GM18519 (cell line): ENCODE measurements at regions not wholly inside any gene's neighbourhood (a gene's known extent, or its start where the extent isn't known, plus 50 kb on each side); places are given as distances from the start of the nearest gene placed in this dataset.

Experiments used
- ATAC-seq: cut with Tn5 transposase; IDR thresholded peaks from one replicate; pipeline ENCODE4 v1.9.1; 2021; ENCODE audit warnings: mild to moderate bottlenecking, moderate library complexity; ENCODE audit not compliant: unreplicated experiment, low FRiP score

DNA sequence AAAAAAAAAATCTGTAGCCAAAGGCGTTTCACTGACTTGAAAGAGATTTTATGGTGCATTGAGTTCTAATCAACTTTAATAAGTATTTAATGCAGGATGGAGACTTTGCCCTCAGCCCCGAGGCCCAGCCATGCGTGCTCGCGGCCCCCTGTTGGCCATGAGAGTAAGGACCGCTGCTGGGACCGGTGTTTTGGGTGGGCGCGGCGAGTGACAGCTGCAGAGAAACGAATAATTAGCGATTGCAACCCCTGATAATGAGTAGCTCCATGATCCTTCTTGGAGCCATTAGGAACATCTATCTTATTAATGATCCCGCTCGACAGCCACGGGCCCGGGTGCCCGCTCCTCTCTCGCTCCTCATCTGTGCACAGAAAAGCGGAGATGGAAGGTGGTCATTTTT, 347.4 kb downstream of the RPS24 start:
- no peak for ATAC-seq

DNA sequence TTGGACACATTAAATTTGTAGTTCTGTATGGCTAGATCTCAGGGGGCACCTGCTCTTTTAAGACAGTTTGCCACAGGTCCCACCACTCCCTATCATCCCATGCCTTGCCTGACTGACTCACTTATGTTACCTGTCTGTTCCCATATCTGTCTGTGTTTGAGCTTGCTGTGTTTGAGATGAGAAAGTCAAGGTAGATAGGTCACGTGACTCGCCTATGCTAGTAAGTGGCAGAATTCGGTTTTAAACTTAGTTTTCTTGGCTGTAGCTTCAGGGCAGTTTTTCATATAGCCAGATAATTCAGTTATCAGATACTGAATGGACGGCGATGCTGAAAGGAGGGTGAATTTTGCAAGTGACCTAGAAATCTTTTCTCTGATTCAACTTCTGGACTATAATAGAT, 348.4 kb downstream of the RPS24 start:
- ATAC-seq: no peak

DNA sequence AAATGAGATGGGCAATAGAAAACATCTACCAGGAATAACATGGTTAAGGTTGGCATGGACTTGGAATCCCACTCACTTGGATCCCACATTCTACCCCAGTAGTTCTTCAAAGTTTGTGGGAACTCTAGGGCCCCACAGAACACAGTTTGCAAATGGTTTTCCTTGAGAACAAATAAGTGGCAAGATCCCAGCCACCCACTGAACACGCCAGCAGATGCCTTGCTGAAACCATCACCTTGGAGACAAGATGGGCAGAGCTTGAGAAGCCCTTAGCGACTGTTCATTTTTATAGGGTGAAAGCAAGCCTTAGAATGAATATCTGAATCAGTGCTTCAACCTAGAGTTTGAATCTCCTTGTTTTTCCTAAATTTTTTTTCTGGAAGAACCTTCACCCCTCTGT, 349.1 kb downstream of the RPS24 start:
- ATAC-seq: no peak

DNA sequence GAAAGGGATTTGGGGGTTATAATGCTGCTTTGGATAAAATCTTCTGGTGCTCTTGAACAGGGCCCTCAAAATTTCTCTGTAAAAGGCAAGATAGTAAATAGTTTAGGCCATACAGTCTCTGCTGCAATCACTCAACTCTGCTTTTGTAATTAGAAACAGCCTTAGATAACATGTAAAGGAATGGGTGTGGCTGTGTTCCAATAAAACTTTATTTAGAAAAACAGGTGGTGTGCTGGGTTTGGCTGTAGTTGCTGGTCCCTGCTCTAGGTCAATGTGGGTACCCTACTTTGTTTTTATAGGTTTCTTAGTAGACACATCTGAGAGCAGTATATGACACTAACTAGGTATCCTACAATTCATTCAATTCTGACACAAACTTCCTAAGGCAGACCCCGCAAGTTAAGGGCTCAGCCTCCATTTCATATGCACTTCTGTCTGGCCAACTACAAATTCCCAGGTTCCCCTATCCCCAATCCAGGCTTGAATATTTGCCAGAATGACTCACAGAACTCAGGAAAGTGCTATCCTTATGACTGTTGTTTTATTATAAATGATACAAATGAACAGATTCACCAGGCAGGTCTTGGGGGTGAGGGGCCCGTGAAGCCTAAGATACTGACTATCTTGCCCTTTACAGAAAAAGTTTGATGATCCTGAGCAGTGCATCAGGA, 349.9 kb downstream of the RPS24 start:
- ATAC-seq: no peak

DNA sequence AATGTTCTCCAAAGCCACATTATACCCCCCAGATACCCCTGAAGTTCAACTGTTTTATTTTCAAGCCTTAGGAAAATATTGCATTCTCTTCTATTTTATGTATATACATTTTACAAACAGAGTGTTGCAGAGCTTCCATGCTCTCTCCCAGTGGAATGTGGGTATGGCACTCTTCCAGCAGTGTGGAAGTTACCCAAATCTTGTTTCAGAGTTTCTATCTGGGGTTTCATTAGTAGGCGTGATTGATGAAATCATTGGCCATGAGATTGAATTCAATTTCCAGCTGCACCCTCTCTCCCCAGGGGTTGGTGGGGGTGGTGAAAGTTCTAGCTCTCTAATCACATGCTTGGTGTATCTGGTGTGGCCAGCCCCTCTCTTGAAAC, 350.4 kb downstream of the RPS24 start:
- no peak for ATAC-seq

DNA sequence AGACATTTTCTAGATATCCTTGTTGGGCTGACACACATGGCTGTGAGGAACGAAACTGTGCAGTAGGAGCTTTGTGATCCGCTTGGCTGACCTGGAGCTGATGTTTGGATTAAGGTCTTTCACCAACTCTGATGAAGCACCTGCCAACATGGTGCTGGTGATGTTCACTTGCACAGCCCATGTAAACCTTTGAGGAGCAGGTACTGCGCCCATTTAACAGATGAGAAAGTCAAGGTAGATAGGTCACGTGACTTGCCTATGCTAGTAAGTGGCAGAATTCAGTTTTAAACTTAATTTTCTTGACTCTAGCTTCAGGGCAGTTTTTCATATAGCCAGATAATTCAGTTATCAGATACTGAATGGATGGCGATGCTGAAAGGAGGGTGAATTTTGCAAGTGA, 351.9 kb downstream of the RPS24 start:
- no peak for ATAC-seq

DNA sequence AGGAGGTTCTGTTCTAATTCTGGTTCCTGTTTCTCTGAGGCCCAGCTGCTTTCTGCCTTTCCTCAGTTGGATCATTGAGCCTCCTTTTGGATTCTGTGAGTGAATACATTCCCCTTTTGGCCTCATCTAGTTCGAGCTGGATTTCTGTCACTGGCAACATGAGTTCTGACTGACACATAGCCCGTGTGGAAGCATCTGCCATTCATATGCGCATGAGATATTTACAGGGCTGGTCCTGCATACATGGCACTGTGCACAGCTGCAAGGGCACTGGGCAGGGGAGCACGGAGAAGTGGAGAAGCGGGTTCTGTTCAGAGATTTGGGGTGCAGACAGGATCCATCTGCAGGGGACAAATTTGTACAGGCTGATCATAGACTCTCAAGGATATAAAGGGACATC, 352.8 kb downstream of the RPS24 start:
- no peak for ATAC-seq

DNA sequence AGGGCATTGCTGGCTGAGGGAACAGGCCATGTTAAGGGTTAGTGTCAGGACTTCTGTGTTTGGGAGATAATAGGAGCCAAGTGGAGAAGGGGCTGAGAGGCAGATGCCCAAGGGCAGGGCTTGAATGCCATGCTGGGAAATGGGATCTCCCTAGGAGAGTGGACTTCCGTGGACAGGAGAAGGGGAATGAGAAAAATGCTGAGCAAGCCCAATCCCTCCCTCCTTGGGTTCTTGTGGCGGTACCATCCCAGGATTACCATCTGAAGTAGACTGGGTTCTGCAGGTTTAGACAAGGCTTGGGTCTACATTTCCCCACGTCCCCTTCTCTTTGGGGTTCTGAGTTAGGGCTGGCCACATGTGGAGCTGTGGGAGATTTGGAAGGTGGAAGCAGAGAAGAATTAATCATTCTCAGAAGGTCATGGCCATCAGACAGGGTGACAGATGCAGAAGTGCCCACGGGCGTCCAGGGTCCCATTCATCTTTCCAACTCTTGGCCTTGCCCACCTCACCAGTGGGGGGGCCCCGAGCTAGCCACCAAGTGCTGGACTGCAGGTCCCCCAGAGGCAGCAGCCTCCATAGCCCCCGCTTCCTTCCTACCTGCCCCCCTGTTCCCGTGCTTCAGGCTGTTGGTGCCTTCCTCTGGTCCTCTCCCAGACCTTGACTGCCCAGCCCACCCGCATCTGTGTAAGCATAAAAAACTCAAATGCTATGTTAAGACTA, 354.8 kb downstream of the RPS24 start:
- ATAC-seq: no peak

DNA sequence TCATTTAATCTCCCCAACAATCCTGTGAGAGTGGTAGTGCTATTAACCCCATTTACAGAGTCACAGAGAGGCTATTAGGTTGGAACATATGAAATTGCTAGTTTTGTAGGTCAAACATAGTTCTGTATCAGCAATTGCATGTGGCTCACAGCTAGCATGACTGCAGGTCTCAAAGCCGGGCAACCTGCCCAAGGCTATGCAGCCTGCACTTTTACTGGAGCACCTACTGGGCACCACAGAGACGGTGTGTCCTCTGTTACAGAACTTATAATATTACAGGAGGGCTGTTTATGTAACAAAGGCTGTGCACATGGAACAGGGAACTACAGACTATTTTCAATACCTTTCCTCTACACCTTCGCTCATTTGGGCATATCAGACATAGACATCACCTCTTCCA, 355.8 kb downstream of the RPS24 start:
- ATAC-seq: no peak

DNA sequence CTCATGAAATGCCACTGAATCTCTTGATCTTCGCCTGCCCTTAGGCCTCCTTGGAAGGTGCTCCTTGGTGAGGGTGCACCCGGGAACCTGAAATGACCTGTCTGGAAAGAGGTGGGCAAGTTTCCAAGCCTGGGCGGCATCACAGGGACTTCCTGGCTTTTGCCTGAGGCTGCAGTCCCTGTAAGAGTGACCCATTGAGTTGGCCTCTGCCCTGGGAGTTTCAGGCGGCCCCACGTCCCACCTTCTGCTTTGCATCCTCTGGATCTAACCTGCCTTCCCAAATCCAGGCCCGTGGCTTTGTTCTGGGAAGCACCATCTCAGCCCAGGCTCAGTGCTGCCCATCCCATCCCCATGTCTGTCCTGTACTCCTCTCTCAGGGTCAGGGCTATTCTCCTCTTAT, 356.4 kb downstream of the RPS24 start:
- no peak for ATAC-seq

DNA sequence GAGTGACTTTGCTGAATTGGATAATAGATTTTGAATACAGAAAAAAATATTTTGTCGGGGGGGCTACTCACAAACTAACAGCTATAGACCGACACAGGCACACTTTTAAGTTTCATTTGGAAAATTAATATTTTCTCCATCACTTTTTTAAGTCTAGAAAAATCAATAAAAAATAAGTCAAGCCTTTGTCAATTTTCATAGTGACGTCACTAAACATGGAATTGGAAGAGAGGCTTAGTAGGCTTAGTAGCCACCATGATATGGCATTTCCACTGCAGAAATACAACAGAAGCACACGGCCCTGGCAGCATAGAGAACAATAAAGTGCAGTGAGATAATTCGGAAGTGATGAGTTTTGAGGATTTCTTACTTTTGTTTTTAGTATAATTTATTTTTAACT, 357.2 kb downstream of the RPS24 start:
- ATAC-seq: no peak

DNA sequence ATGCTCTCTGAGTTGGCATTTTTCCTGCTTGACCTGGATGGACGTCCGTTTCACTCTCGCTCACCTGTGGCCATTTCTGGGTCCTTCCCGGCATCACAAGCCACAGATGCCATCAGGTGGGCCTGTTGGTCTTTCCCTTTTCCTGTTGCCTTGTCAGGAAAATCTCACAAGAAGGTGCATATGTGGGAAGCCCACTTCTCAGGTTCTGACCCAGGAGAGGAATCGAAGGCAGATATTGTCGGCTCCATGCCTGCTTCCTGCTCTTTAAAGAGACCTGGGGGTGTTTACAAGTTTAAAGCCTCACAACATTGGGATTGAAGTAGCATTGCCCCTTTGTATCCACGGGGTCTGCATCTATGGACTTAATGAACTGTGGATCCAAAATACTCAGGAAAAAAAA, 357.9 kb downstream of the RPS24 start:
- no peak for ATAC-seq

DNA sequence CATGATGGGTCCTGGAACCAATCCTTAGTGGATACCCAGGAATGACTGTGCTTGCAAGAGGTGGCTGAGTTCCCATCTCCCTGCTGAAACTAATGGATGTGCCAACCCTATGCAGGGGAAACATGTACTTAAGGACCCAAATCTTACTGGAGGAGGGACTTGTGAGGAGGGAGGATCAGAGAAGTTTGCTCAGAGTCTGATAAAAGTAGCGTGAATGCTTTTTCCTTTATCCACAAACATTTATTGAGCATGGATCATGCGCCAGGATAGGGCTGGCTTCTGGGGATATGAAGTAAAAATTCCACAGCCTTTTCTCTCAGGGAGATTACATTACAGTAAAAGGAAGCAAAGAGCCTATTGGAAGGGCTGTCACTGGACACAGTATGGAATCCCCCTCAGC, 358.5 kb downstream of the RPS24 start:
- ATAC-seq: no peak

DNA sequence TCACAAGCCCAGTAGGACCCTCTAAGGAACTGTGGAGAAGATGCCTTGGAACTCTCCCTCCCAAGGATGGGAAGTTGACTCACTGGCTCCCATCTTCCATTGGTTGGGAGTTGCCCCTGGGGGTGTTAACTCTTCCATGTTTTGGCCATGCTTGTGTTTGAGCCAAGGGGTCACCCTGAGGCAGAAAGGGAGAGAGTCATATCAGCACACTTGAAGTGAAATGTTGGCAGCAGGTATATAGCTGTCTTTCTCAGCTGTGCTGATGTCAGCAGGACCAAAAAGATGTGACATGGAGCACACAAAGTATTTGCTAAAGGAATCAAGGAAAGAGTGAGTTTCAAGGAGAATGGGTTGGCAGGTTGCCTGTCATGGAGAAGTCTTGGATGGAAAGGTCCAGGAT, 359.4 kb downstream of the RPS24 start:
- ATAC-seq: no peak

DNA sequence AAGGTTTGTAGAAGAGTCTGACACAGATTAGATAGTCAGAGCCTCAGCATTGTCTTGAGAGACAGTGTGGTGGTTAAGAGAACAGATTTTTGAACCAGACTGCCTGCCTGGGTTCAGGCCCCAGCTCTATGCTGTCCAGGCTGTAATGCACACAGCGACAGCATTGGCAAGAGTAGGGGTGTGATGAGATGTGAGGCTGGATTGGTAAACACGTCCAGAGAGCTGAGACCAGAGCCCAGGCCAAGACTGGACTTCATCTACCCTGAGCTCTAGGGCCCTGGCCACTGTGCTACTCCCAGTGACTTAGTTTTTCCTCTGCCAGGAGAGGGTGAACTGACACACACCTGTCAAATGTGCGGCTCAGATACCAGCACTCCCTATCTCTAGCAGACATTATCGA, 360.4 kb downstream of the RPS24 start:
- ATAC-seq: no peak

DNA sequence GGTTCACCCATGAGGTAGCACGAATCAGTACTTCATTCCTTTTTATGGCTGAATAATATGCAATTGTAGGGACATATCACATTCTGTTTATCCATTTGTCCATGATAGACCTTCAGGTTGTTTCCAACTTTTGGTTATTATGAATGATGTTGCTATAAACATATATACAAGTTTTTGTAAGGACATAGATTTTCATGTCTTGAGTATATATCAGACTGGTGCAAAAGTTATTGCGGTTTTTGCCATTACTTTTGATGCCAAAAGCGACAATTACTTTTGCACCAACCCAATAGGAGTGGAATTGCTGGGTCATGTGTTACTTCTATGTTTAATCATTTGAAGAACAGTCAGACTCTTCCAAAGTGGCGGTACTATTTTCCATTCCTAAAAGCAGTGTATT, 361.5 kb downstream of the RPS24 start:
- ATAC-seq: no peak

DNA sequence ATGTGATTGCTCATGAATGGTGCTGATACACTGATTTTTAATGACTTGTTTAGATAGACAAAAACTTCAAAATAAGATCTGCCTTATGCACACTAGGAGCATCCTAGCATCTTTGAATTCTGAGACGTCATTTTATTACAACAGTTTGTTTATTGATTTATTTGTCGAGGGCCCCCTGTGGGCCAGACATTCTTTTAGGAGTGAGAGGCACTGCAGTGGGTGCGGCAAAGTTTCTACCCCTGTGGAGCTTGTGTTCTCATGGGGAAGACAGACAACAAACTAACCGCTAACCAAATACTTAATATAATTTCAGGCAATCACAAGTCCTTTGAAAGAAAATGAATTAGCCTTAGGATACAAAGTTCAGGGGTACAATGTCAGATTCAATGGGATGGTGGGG, 363.1 kb downstream of the RPS24 start:
- no peak for ATAC-seq

DNA sequence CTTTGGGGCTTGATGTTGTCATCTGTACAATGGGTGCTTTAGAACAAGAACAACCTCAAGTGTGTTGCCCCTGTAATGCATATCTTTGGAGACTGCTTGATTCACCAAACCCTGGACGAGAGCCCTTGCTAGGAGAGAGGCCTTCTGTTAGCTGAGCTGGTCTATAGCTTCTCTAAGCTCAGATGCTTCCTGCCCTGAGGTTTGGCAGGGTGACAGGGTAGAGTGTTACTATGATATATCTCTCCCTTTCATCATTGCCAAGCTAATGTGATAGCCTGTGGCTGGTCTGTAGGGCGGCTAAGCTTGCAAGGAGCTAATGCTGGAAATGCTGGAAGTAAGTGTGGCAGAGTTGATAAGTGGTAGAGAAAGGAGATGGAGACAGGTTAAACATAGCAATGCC, 364.1 kb downstream of the RPS24 start:
- ATAC-seq: no peak

DNA sequence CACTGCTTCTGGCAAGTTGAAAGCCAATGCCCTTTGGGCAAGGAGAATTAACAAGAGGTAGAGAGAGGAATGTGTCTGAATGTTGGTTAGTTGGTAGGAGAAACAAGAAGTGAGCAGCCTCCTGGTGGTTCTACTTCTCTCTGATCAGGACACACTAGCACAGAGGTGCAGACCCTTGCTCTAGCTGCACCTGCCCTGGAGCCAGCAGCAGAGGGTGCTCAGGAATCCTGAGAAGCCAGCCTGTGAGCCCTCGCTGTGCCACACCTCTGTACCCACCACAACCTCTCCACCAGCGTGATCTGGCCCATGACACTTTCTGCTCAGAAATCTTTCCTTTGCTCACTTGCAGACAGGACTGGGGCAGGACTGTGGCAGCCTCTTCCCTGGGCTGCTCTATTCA, 364.7 kb downstream of the RPS24 start:
- no peak for ATAC-seq

DNA sequence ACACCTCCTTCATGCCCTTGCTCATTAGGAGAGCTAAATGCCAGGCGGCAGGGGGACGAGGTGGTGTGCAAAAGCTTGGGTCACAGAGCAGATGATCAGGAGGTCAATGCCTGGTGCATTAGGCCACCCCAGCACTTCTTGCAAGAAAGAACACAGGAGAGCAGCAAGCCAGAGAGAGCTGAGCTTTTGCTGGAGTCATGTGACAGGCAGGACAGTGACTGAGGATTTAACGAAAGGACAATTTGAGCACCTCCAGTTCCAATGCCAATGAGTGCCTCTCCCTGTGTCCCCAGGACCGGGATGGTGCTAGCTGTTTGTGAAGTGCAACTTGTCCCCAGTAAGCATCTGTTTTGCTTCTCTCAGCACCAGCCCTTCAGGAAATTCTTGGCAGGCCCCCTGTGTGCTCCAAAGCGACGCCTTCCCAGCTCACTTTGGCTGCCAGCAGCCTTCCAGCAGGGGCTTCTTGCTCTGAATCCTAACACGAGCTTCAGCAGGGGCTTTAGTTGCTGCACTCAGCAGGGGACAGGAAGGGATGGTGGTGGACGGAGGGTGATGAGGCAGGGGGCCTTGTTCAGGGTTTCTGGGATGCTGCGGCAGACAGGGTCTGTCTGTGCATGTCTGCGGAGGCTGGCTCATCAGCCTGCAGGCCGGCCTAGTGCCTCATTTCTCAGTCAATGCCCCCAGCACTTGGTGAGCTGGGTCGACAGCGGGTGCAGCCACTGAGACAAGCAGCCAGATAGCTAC, 368.1 kb downstream of the RPS24 start:
- ATAC-seq: no peak

DNA sequence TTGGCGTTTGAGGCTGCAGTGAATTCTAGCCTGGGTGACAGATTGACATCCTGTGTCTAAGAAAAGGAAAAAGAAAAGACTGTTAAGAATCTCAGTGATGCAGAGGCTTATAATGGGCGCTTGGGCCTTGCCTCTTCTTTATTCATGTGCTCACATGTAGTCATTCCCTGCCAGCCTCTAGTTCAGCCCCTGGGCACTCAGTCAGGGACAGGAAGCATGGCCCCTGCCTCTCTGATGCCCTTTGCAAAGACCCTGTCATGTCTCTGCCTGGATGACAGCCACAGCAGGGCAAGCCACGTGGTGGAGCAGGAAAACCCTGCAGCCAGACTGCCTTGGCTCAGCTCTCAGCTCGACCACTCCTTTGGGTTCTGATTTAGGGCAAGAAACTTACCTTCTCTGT, 368.9 kb downstream of the RPS24 start:
- no peak for ATAC-seq

DNA sequence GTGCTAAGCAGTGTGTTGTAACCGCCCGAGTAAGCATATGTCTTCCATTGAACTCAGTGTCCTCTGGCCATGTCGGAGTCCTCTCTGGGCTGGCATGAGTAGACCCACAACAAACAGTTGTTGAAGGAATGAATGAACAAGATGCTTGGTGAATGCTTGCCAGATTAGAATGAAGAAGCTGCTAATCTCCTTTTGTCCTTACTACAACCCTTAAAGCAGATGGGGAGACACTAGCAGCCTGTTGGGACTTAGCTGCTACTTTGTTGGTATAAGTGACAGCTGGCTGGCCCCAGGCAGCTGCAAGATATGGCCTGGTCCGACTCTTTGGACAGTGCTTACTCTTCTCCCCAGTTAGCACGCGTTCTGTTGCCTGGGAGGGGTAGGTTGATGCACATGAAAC, 370.1 kb downstream of the RPS24 start:
- no peak for ATAC-seq
